HG03460 (cell line): ENCODE measurements at regions not wholly inside any gene's neighbourhood (a gene's known extent, or its start where the extent isn't known, plus 50 kb on each side); places are given as distances from the start of the nearest gene placed in this dataset.

Experiments
- ATAC-seq: cut with Tn5 transposase; IDR thresholded peaks from one replicate; pipeline ENCODE4 v1.9.1; 2021; ENCODE audit not compliant: unreplicated experiment

DNA sequence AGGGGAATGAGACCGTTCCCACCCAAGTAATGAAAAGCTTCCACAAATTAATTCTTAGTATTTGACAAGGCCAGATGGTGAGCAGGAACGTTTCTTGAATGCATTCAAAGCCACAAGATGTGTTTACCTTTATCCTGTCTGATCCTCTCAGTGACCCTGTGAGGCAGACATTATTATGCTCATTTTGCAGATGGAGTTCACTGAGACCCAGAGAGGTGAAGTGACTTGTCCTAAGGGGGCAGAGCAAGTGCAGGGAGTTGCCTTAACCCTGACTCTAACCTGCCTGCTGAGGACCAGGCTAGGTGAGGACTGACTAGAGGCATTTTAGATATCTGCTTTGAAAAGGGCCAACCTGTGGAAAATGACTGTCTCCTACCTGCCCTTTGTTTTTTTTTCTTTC lies 156.7 kb downstream of the HAPSTR1 start:
- no peak for ATAC-seq

DNA sequence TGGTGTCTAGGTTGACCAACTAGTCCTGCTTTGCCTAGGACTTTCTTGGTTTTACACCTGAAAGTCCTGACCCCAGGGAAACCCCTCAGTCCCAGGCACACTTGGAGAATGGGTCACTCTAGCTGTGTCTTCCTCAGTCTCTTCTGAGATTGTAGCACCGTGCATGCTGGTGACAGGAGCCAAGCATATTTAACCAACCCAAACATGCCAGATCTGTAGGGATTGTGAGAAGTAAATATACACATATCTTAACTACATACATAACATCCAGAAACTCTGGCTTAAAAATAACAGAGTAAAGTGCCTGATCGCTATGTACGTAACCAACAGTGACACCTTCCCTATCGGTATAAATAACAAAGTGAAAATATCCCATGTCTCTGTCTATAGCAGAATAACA lies 158.1 kb downstream of the HAPSTR1 start:
- no peak for ATAC-seq

DNA sequence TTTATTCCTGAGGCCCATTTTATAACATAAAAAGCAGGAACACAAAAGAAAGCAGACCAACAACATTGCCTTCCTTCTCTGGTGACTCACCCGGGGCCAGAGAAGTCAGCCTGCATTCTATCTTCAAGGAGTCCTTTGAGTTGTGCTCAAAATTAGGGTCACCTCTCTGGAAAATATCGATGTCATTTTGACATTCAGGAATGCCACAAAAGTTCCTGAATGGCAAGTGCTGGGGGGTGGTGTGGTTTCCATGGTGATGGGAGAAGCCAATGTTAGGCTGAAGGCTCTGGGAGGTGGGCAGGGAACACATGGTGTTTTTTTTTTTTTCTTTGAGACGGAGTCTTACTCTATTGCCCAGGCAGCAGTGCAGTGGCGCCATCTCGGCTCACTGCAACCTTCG lies 159.6 kb downstream of the HAPSTR1 start:
- ATAC-seq: no peak

DNA sequence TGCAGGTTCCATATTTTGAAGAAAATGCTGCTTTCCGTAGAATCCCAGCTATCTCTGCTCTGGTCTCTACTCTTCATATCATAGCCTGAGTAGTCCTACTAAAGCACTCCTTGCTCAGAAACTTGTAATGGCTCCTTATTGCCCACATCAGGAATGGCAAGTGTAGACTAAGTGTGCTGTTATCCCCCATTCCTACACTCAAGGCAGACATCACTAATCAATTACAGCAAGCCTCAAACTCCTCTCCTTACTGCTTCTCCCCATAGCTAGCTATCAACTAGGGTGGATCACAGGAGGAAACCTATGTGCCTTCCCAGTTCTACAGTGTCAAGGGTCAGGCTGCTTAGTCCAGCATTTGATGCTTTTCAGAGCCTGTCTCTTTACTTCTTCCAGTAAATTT lies 163.4 kb downstream of the HAPSTR1 start:
- no peak for ATAC-seq

DNA sequence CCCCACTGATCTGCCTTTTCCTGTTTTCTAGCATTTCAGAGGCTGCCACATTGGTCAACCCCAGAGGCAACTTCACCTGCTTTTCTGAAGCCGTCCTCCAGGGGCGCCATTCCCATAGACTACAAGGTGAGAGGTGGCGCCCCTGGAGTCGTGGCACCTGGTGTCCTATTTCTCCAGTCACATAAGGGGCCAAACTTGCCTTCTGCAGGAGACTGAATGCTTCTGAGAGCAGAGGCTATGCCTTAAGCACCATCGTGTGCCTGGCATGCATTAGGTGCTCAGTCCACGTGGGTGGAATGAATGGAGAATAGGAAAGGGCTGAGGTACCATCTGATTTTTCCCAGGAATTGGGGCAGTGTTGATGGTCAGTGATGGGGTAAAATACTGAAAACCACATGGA lies 164.8 kb downstream of the HAPSTR1 start:
- no peak for ATAC-seq

DNA sequence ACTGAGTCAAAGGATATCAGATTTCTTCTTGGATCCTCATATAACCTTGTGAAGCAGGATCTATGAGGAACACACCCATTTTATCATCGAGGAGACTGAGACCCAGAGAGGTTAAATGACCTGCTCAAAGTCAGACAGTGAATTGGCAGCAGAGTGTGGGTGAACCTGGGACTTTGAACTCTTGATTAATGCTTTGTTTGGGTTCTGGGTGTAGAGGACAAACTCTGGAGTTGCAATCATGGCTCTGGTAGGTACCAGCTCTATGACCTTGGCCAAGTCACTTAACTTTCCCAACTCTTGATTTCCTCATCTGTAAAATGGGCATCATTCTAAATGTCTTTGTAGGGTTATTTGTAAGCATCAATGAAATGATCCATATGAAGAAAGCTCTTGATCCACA lies 166.4 kb downstream of the HAPSTR1 start:
- ATAC-seq: no peak

DNA sequence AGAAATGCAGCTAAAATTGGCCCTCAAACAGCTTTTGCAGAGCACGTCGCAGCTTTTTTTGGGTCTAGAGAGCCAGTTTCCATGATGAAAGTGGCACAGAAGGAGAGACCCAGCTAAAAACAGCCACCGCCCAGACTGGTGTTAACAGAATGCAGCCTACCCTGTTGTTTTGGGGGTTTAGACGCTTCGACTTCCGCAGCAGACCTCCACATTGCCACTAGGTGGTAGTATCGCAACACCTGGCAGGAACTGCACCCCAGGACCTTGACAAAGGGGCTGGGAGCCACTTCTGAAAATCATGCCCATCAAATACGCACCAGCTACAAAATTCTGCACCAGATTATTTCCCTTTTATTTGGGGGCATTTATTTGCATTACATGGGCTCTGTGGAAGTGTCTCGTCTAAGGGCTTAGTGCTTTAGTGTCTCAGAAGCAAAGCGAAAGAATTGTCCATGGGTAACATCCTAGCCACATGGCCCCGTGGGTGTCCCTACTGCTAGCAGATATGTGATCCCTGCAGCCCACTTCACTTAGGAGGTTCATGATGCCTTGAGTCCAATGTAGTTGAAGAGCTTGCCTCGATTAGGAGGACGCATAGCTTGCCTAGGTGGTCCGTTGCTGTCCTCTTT lies 167.1 kb downstream of the HAPSTR1 start:
- no peak for ATAC-seq

DNA sequence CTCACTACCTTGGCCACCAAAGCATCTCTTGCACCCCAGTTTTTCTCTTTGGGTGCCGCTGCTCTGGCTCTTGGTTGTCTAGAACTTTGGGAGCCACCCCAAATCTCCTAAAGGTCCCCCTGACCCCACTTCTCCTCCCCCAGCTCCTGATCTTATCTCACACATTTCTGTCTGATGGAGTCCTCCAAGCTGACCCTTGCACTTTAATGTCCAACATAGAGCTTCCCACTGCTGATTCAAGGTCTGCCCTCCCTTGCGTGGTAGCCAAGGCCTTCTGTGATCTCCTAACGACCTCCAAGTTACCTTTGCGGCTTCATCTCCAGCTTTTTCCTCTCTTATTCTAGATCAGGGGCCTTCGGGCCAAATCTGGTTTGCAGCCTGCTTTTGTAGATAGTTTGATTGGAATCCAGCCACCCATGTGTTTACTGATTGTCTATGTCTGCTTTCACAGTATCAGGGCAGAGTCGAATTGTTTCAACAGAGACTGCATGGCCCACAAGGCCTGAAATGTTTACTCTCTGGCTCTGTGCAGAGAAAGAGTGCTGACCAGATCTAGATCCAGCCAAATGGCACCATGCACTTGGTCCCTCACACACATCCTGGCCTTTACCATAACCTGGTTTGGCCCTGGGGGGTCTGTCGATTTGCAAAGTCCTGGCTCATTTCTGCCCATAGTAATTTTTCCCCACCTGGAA lies 168.6 kb downstream of the HAPSTR1 start:
- no peak for ATAC-seq

DNA sequence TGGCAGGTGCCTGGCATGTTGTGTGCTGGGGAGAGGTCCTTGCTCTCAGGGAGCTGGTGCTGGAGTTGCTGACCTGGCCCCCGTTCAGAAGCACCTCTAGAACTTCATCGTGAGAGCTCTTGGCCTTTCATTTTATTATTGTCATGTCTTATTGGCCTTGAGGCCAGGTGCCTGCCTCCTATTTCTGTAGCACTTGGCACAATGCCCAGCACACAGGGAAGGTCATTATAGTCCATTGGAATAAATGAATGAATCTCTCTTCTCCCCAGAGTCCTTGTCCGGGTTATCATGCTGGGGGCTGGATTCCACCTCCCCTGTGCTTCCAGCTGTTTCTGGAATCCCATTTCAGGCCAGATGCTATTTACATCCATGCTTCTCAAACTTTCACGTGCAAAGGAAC lies 169.2 kb downstream of the HAPSTR1 start:
- no peak for ATAC-seq

DNA sequence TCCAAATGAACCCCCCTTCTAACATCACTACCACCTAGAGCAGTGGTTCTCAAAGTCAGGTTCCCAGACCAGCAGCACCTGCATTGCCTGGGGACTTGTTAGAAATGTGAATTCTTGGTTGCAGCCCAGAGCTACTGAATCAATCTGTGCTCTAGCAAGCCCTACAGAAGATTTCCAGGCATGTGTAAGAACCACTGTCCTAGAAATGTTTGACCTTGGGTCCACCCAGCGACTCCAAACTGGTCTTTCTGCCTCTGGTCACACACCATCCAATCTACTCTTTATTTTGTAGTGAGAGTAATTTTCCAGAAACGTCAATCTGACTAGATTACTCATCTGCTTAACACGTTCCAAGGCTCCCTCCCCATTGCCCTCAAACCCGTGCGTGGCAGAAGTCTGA lies 169.9 kb downstream of the HAPSTR1 start:
- no peak for ATAC-seq

DNA sequence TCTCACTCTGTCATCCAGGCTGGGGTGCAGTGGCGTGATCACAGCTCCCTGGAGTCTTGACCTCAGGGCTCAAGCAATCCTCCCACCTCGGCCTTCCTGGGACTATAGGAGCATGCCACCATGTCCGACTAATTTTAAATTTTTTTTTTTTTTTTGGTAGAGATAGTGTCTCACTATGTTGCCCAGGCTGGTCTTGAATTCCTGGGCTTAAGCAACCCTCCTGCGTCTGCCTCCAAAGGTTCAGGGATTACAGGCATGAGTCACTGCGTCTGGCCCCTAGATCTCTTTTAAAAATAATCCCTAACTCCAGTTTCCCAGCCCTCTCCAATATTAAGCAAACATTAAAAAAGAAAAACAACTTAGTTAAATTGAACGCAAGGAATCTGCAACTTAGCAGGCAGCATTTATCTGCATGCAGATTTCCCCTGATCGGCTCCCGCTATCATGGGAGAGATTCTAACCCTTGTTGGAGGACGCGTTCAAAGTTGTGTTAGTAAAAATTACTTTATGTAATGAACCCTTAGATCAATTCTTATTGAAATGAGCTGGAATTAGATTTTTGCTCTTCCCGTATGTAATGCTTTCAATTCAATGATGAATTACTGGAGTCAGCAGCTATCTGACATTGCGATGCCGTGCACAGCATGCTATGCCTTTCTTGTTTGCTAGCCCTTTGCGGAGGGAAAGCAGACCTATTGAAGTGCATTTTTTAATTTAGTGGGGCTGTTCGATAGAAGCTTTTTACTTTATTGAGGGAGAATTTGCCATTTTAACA lies 171.7 kb downstream of the HAPSTR1 start:
- ATAC-seq: no peak

DNA sequence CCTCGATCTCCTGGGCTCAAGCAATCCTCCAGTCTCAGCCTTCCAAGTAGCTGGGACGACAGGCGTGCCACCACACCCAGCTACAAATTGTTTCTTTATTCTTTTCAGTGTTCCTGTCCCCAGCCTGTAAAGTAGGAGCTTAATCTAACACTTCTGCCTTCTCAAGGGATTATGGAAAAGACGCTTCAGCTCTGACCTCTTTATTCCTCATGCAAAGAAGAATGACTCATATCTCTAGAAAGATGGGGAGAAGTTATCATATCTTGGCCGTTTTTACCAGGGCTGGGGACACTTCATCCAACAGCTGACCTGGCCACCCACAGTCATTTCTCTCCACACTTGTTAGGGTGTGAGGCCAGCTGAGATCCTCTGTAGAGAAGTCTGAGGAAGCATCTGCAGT lies 172.6 kb downstream of the HAPSTR1 start:
- no peak for ATAC-seq

DNA sequence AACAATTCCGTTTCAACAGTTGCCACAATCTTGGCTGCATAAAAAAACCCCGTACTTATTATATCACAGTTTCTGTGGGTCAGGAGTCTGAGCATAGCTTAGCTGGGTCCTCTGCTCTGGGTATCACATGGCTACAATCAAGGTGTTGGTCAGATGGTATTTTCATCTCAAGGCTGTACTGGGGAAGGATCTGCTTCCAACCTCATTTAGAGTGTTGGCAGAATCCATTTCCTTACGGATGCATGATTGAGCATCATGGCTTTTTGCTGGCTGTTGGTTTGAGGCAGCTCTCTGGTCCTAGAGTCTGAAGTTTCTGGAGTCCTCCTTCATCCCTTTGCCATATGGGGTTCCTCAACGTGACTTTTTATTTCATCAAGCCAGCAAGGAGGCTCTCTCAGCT lies 177.0 kb downstream of the HAPSTR1 start:
- no peak for ATAC-seq

DNA sequence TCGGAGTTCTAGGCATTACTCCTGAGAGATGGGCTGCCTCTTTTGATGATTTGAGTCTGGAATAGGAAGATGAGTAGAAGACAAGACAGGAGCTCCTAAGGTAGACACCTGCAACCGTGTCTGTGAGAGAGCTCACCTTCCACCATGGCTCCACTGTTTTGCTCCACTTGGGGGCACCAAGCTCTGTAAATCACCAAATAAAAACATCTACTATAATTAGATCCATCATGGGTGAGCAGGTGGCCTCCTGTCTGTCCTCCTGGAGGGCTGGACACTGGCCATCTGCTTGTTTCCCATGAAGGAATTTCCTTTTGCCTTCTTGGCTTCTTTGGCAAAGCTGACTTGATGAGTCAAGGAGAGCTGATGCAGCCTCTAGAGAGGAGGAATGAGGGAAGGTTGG lies 179.0 kb downstream of the HAPSTR1 start:
- ATAC-seq: no peak

DNA sequence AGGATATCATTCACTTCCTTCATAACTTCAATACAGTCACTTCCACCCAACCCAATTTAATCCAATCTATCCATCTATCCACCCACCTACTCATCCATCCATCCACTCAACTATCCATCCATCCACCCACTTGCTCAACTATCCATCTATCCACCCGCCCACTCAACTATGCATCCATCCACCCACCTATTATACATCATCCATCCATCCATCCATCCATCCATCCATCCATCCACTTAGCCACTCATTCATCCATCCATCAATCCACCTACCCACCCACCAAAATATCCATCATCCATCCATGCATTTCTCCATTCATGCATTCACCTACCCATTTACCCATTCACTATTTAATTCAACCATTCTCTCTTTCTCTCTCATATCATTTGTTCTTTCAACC lies 179.5 kb downstream of the HAPSTR1 start:
- ATAC-seq: no peak

DNA sequence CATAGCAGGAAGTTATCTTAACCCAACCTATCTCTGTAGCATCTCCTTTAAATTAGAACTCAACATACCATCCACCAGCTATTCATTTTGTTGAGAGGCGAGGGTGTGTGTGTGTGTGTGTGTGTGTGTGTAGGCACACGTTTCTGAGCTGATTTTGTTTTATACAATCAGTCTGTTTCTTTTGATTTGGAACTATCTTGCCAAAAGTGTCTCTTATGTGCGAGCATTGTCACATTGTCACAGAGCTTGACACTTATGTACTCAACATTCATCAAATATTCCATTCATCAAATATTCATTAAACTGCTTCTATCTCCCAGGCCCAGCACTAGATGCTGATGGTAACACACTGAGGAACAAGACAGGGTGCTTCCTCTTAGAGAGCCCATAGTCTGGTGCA lies 180.4 kb downstream of the HAPSTR1 start:
- no peak for ATAC-seq

DNA sequence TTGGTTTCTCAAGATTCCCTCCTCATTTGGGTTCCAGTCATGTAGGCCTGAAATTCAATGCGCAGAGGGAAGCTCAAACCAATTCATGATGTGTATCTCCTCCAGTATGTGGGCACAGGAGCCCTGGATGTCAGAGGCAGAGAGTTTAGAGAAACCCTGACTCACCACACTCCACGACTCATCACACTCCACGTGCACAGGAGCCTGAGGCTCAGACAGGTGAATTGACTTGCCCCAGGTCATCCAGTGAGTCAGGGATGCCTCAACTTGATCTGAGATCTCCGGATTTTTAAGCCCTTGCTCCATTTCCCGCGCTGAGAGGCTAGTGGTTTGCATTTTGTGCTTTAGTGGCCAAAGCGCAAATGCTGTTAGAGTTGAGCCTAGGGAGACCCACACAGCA lies 183.9 kb downstream of the HAPSTR1 start:
- ATAC-seq: no peak

DNA sequence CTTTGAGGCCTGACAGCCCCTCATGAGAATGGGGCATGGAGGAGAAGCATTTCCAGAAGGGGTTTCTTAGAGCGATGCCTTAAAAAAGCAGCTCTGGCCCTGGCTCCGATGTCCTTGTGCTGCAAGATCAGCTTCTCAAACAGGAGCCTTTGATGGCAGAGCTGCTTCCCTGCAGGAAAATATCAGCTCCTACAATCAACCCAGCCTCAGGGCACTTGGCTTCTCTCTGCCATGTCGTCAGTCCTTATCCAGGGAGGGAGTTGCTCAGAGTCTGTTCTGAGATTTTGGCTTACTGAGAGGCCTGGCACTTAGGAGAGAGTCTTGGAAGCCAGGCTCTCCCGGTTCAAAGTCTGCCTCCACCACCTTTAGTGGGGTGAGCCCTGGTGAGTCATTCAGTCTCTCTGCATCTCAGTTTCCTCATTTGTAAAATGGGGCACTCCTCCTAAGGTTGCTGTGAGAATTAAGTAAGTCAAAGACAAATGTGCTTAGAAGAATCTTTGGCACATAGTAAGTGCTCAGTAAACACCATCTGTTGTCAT lies 184.4 kb downstream of the HAPSTR1 start:
- ATAC-seq: no peak

DNA sequence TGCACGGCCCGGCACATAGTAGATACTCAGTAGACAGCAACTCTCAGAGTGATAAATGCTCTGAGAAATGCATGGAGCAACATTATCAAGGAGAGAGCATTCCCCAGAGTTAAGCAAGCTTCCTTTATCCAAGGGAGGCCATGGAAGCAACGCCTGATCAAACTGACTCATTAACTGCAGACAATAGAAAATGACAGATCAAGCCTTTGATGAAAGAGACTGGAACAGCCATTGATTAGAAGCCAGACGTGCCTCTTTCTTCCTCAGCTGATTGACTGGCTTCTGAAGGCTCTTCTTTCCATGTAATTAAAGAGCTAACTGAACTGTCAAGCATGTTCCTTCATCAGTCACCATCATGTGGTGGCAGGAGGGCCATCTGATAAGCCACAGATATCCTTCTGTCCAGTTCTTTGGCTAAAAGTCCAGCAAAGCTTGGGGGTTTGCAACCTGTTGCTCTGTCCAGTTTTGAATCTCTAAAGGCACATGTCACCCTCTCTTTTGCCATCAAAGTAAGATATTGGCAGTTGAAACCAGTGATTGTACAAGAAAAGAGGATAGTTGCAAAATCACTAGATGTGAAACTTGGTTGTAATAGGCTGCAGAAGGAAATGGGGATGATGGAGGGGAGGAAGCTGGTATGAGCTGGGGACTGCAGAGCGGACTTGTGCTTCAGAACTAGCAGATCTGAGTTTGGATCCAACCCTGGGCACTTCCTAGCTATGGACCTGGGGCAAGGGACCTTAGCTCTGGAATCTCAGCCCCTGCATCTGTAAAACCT lies 188.0 kb downstream of the HAPSTR1 start:
- no peak for ATAC-seq

DNA sequence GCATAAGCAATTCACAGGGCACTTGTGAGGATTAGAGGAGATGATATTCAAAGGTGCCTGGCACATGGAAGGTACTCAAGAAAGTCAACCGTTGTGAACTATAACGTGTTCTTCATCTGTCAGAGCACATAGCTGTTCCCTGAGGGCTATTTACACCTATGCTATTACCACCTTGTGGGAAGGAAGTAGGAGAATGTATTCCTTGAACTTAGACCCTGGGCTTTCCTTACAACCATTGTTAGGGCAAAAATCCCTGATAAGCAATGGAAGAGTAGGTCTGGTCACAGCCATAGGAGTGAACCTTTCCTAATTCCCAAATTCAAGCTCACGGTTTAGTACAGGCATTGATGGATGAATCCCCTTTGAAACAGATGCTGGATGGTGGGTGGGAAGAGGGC lies 188.6 kb downstream of the HAPSTR1 start:
- no peak for ATAC-seq

DNA sequence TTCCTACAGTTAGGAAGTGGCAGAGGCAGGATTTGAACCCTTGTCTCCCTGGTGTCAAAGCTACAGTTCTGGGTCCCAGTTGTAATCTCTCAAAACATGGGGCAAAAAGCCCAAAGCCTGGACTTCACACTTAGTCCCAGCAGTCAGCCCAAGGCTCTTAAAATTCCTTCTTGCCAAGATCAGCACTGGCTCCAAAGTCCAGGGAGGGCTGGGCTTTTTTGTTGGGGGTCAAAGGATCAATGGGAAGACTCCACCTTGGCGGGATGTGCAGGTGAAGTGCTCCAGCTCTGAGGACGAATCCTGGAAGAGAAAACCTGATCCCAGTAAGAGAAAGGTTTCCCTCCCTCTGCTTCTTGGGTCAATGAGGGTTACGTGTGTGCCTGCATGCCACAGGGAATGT lies 195.5 kb downstream of the HAPSTR1 start:
- ATAC-seq: no peak
